NCI-H2227 treated with DMSO at 0.1 percent for 48 hours (cell line): ENCODE measurements at regions not wholly inside any gene's neighbourhood (a gene's known extent, or its start where the extent isn't known, plus 50 kb on each side); places are given as distances from the start of the nearest gene placed in this dataset.

Experiments used
- DNase-seq: peaks from one replicate; lab custom pipeline; 2025; lab: John Stamatoyannopoulos, UW

GRCh38 chr1:93815366-93816110 lies 63.5 kb downstream of the DNTTIP2 start:
- no peak for DNase-seq

DNA sequence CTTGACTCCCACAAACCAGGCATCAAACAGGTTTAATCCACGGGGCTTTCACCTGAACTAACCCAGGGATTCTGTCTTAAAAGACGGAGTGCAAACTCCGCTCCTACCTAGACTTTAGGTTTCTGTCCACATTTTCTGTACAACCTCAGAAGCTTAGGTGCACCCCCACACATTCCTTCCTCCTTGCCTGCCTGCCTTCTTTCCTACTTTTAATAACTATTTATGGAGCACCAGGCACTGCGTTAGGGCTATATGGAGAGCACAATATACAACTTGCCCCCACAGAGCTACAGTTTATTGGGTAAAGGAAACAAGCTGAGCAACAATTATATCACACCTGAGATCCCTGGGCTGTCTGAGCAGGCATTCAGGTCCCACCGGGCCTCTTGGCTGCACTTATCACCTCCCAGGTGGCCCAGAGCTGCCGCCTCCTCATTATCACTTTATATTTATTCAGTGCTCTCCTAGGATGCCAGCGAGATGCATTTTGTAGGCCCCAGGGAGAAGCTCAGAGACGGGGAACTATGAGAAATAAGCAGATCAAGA lies 64.1 kb downstream of the DNTTIP2 start:
- DNase-seq: no peak

- DNase-seq: peak; percentile 63
Observed at GRCh38 chr1:93814059-93814794, 64.8 kb downstream of the DNTTIP2 start.

- DNase-seq: no peak
Observed at GRCh38 chr1:93813076-93813475, 65.9 kb downstream of the DNTTIP2 start.

- no peak for DNase-seq
Observed at GRCh38 chr1:93811326-93812065, 67.5 kb downstream of the DNTTIP2 start.

DNA sequence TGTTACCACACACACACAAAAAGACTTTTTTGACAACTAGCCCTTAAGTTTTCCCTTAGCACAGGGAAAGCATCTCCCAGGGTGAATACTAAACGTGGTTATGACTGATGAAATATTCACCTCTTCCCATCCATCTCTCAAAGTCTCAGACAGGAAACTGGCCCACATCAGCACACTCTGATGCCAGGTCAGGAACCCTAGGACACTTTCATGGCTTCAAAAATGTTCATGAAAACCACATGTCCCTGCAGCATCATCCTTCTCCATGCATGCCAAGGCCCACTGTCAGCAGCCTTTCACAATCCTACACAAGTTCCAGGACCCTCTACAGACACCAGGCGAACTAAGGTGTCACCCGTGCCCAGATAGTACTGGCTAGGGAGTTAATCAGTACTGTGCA lies 68.7 kb downstream of the DNTTIP2 start:
- DNase-seq: no peak

DNA sequence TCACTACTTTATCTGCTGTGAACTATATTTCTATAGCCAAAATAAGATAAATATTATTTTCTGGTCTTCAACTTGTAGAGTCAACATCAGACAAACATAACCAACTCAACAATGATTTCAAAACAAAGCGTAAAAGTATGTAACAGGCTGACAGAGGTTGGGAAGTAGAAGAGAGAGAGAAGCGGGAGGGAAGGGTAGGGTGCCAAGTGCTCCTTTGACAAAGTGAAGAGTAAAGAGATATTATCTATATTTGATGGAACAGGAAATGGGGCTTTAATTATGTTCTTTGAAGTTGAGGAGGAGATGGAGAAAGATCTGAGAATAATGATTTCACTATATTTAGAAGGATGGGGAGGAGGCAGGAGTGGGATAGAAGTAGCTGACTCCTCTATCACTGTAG lies 70.1 kb downstream of the DNTTIP2 start:
- DNase-seq: no peak

- no peak for DNase-seq
Observed at GRCh38 chr1:93807311-93807930, 71.6 kb downstream of the DNTTIP2 start.

DNA sequence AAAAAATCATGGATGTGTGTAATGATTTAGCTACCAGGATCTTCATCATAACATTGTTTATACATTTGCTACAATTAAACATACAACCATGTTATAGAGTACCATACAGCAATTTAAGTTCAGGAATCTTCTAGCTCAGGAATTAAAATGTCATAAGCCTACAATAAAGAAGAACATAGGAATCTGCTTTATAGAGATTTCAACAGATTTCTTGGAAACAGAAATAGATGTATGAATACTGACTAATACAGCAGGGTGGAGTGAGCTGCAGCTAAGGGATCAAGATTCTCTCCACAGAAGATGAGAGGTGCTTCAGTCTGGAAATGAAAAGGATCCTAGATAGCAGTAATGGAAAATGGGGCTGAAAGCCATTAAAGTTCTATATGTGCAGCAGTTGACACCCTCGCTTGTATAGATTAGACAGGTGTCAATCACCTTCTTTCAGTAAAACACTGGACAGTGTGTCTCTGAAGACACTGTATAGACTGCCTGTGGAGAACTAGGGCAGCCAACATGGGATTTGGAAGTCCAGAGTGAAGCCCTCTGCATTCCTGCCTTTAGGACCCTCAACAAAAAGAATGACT lies 73.9 kb downstream of the DNTTIP2 start:
- DNase-seq: no peak

- no peak for DNase-seq
Observed at GRCh38 chr1:93804412-93804811, 74.6 kb downstream of the DNTTIP2 start.

DNA sequence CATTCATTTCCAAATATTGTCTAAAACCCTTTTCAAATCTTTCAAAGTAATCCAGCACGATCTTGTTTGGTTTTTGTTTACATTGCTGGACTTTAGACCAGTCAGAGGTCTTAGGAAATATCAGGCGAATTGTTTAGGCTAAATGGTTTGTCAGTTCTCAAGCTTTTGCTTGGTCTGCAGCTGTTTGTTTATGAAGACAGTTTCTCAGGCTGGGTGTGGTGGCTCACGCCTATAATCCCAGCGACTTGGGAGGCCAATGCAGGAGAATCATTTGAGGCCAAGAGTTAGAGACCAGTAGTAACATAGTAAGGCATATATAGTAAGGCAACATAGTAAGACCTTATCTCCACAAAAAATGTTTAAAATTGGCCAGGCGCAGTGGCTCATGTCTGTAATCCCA lies 77.5 kb downstream of the DNTTIP2 start:
- DNase-seq: no peak

- no peak for DNase-seq
Observed at GRCh38 chr1:93800856-93801255, 78.2 kb downstream of the DNTTIP2 start.

DNA sequence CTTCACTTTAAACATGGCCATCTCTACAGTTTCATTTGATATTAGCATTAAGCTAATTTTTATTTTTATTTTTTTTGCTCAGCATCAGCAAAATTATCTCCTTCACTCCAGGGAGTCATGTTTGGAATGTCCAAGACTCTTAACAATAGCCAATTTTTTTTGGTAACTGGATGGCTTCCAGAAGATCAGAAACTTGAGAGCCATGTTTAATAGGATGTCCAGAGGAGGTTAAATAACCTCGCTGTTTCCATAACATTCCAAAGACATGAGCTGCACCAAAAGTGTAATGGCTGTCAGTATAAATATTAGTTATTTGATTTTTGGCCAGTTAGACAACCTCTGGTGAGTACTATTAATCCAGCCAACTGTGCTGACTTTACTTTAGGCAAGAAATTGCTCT lies 80.7 kb downstream of the DNTTIP2 start:
- DNase-seq: no peak

GRCh38 chr1:93784538-93784937 lies 94.5 kb downstream of the DNTTIP2 start:
- no peak for DNase-seq

GRCh38 chr1:93783876-93784275 lies 95.1 kb downstream of the DNTTIP2 start:
- DNase-seq: no peak

DNA sequence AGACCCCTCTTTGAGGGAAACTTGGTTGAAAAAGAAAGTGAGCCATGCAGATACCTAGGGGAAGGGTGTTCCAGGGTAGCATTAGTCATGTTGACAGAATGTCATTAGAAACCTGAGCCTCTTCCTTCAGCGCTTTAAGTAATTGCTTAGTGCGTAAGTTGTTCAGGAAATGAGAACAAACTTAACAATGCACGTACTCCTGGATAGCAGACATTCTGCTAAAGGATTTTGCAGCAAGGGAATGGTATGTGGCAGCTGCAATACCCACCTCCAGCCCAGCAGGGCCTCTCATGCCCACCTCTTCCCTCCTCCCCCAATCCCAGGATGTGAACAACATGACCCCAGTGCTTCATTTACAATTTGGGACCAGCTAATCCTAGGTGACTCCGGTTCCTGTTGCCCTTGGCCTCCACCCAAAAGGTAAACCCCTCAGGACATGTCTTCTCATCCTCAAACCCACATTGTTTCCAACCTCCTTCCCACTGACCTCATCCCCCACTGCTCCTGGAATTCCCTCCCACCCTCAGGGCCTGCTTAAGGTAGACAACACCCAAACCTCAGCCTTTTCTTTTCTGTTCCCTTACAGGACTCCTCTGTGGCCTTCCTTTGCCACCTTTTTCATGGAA lies 98.0 kb upstream of the BCAR3 start:
- DNase-seq: no peak

- no peak for DNase-seq
Observed at GRCh38 chr1:93778457-93778856, 96.8 kb upstream of the BCAR3 start.

DNA sequence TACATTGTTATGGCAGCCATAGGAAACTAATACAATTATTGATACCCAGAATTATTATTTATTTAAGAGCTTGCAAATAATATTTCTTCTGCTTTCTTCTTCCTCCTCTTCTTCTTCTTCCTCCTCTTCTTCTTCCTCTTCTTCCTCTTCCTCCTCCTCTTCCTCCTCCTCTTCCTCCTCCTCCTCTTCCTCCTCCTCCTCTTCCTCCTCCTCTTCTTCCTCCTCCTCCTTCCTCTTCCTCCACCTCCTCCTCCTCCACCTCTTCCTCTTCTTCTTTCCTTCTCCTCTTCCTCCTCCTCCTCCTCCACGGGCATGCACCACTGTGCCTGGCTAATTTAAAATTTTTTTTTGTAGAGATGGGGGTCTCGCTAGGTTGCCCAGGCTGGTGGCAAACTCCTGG lies 95.6 kb upstream of the BCAR3 start:
- no peak for DNase-seq

DNA sequence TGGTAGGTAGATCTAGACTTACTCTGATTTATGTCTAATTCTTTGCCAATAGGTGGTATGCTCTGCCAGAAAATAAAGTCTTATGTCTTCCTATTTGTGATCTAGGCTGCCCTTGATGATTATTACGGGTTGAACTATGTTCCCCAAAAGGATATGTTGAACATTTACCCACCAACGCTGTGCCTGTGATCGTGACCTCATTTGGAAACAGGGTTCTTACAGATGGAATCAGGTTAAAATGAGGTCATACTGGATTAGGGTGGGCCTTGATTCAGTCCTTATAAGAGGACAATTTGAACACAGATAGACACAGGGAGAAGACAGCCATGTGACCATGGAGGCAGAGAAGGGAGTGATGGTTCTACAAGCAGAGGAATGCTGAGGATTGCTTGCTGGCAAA lies 95.1 kb upstream of the BCAR3 start:
- no peak for DNase-seq

- no peak for DNase-seq
Observed at GRCh38 chr1:93775224-93775623, 93.6 kb upstream of the BCAR3 start.

GRCh38 chr1:93774707-93775106 lies 93.1 kb upstream of the BCAR3 start:
- no peak for DNase-seq
